ENCODE measurements at regions not wholly inside any gene's neighbourhood (a gene's known extent, or its start where the extent isn't known, plus 50 kb on each side); places are given as distances from the start of the nearest gene placed in this dataset.

- Histone ChIP-seq H3K27me3 (ENCODE audit: insufficient read depth, low read depth, severe bottlenecking) (no peaks in the 10 kb centered on the region), H3K4me3 (ENCODE audit: low read depth, low read length) (no peak overlapping the region), H3K36me3 (no peaks in the 10 kb centered on the region), H3K27ac (no peak overlapping the region), H3K9me3 (ENCODE audit: severe bottlenecking) (no peaks in the 10 kb centered on the region)
- DNase-seq: no peak
- TF ChIP-seq CTCF (IDR thresholded peaks at IDR 0.05; ENCODE audit: low read depth, low read length): no peak
Measured at GRCh38 chr10:52999681-53000080, 227.1 kb upstream of the MBL2 start.

GRCh38 chr10:52999258-52999657 lies 226.7 kb upstream of the MBL2 start:
- Histone ChIP-seq H3K4me3 (ENCODE audit: low read depth, low read length) (no peak overlapping the region), H3K9me3 (ENCODE audit: severe bottlenecking) (no peaks in the 10 kb centered on the region), H3K36me3 (no peaks in the 10 kb centered on the region), H3K27ac (no peak overlapping the region), H3K27me3 (ENCODE audit: insufficient read depth, low read depth, severe bottlenecking) (no peaks in the 10 kb centered on the region)
- DNase-seq: no peak
- no peak for TF ChIP-seq CTCF (IDR thresholded peaks at IDR 0.05; ENCODE audit: low read depth, low read length)

- no peaks in the 10 kb centered on the region for H3K27me3 ChIP-seq (ENCODE audit: insufficient read depth, low read depth, severe bottlenecking)
- no peak for TF ChIP-seq CTCF (IDR thresholded peaks at IDR 0.05; ENCODE audit: low read depth, low read length)
- H3K27ac ChIP-seq: no peak overlapping the region
- H3K9me3 ChIP-seq (ENCODE audit: severe bottlenecking): no peaks in the 10 kb centered on the region
- no peak overlapping the region for H3K4me3 ChIP-seq (ENCODE audit: low read depth, low read length)
- no peak for DNase-seq
- H3K36me3 ChIP-seq: no peaks in the 10 kb centered on the region
Measured at GRCh38 chr10:52997007-52997406, 224.4 kb upstream of the MBL2 start.

- Histone ChIP-seq H3K36me3 (no peaks in the 10 kb centered on the region), H3K27ac (no peak overlapping the region), H3K9me3 (ENCODE audit: severe bottlenecking) (no peaks in the 10 kb centered on the region), H3K27me3 (ENCODE audit: insufficient read depth, low read depth, severe bottlenecking) (no peaks in the 10 kb centered on the region), H3K4me3 (ENCODE audit: low read depth, low read length) (no peak overlapping the region)
- no peak for DNase-seq
- TF ChIP-seq CTCF (IDR thresholded peaks at IDR 0.05; ENCODE audit: low read depth, low read length): no peak
Measured at GRCh38 chr10:52994370-52994769, 221.8 kb upstream of the MBL2 start.

GRCh38 chr10:52993109-52993508 lies 220.5 kb upstream of the MBL2 start:
- Histone ChIP-seq H3K9me3 (ENCODE audit: severe bottlenecking) (no peaks in the 10 kb centered on the region), H3K36me3 (no peaks in the 10 kb centered on the region), H3K27me3 (ENCODE audit: insufficient read depth, low read depth, severe bottlenecking) (no peaks in the 10 kb centered on the region), H3K27ac (no peak overlapping the region), H3K4me3 (ENCODE audit: low read depth, low read length) (no peak overlapping the region)
- no peak for TF ChIP-seq CTCF (IDR thresholded peaks at IDR 0.05; ENCODE audit: low read depth, low read length)
- DNase-seq: no peak

GRCh38 chr10:52992567-52992966 lies 220.0 kb upstream of the MBL2 start:
- no peak for TF ChIP-seq CTCF (IDR thresholded peaks at IDR 0.05; ENCODE audit: low read depth, low read length)
- no peak overlapping the region for H3K27ac ChIP-seq

More at GRCh38 chr10:52992567-52992966, 220.0 kb upstream of the MBL2 start:
- Histone ChIP-seq H3K27me3 (ENCODE audit: insufficient read depth, low read depth, severe bottlenecking) (no peaks in the 10 kb centered on the region), H3K9me3 (ENCODE audit: severe bottlenecking) (no peaks in the 10 kb centered on the region), H3K36me3 (no peaks in the 10 kb centered on the region), H3K4me3 (ENCODE audit: low read depth, low read length) (no peak overlapping the region)
- DNase-seq: no peak

Measured in WERI-Rb-1 (cell line).